GM23338 (cell line): ENCODE measurements at regions not wholly inside any gene's neighbourhood (a gene's known extent, or its start where the extent isn't known, plus 50 kb on each side); places are given as distances from the start of the nearest gene placed in this dataset.
A peak's percentile ranks its signal among the peaks of the same experiment; 100 is the strongest.

Experiments
- ATAC-seq: fragments of 200-7000 bp; cut with Tn5 transposase; 3 replicates; pipeline ENCODE4 v1.9.1; 2020
- DNase-seq: peaks from one replicate; pipeline ENCODE4 v3.0.0-alpha.2; 2015; ENCODE audit warnings: low spot score
- H2AFZ ChIP-seq: fragments of 200-600 bp; sonication (generic); 2 replicates; pipeline ENCODE4 v1.8.0; 2016; ENCODE audit warnings: antibody characterized with exemption, mild to moderate bottlenecking, moderate library complexity
- H3F3A ChIP-seq: fragments of 200-600 bp; sonication (generic); replicated peaks from 2 replicates; pipeline ENCODE4 v1.8.0; 2017; ENCODE audit warnings: antibody characterized with exemption, mixed run types, low read depth
- H3K27ac ChIP-seq: fragments of 200-600 bp; sonication (generic); 2 replicates; pipeline ENCODE4 v1.6.1; 2016; ENCODE audit warnings: low read depth
- H3K27me3 ChIP-seq: fragments of 200-600 bp; sonication (generic); 2 replicates; pipeline ENCODE4 v1.8.0; 2016; ENCODE audit warnings: mild to moderate bottlenecking, mixed run types, moderate library complexity; ENCODE audit not compliant: insufficient read depth
- H3K36me3 ChIP-seq: fragments of 200-600 bp; sonication (generic); 2 replicates; pipeline ENCODE4 v1.8.0; 2016; ENCODE audit warnings: mild to moderate bottlenecking; ENCODE audit not compliant: insufficient read depth
- H3K4me1 ChIP-seq: fragments of 200-600 bp; sonication (generic); 2 replicates; pipeline ENCODE4 v1.8.0; 2016; ENCODE audit warnings: mild to moderate bottlenecking, moderate library complexity; ENCODE audit not compliant: insufficient read depth
- H3K4me2 ChIP-seq: fragments of 200-600 bp; sonication (generic); 2 replicates; pipeline ENCODE4 v1.7.1; 2017; ENCODE audit warnings: mixed run types
- H3K4me3 ChIP-seq: fragments of 200-600 bp; sonication (generic); 2 replicates; pipeline ENCODE4 v1.6.1; 2016; ENCODE audit warnings: mixed run types
- H3K79me2 ChIP-seq: fragments of 200-600 bp; sonication (generic); replicated peaks from 2 replicates; pipeline ENCODE4 v1.8.0; 2017; ENCODE audit warnings: mild to moderate bottlenecking; ENCODE audit not compliant: insufficient read depth
- H3K9me2 ChIP-seq: fragments of 200-600 bp; sonication (generic); 2 replicates; pipeline ENCODE4 v1.8.0; 2017; ENCODE audit not compliant: insufficient read depth
- H4K20me1 ChIP-seq: fragments of 200-600 bp; sonication (generic); replicated peaks from 2 replicates; pipeline ENCODE4 v1.8.0; 2017; ENCODE audit warnings: mild to moderate bottlenecking; ENCODE audit not compliant: insufficient read depth
- H3K27ac Mint-ChIP-seq: 2 replicates; pipeline ENCODE4 v1.8.0; 2020; ENCODE audit warnings: inconsistent platforms, mild to moderate bottlenecking, moderate library complexity, mixed read lengths
- H3K27me3 Mint-ChIP-seq: 3 replicates; pipeline ENCODE4 v1.8.0; 2022; ENCODE audit warnings: low read depth, mild to moderate bottlenecking, moderate library complexity, mixed read lengths, inconsistent platforms; ENCODE audit not compliant: insufficient read depth, poor library complexity
- H3K36me3 Mint-ChIP-seq: 3 replicates; pipeline ENCODE4 v1.8.0; 2021; ENCODE audit warnings: low read depth, mild to moderate bottlenecking, inconsistent platforms, moderate library complexity, mixed read lengths
- H3K4me1 Mint-ChIP-seq: 3 replicates; pipeline ENCODE4 v1.8.0; 2020; ENCODE audit warnings: mild to moderate bottlenecking, inconsistent platforms, mixed read lengths
- H3K4me3 Mint-ChIP-seq: 3 replicates; pipeline ENCODE4 v1.8.0; 2021; ENCODE audit warnings: moderate library complexity, mild to moderate bottlenecking, inconsistent platforms, mixed read lengths
- H3K9me3 Mint-ChIP-seq: 3 replicates; pipeline ENCODE4 v1.8.0; 2020; ENCODE audit warnings: moderate library complexity, mild to moderate bottlenecking, inconsistent platforms, mixed read lengths
- CREB1 ChIP-seq: fragments of 250-450 bp; sonication (Bioruptor Pico); IDR thresholded peaks from 2 replicates; pipeline ENCODE4 v1.5.0; 2020; ENCODE audit warnings: low read depth, mild to moderate bottlenecking, moderate library complexity
- CTCF ChIP-seq, 2 experiments: fragments of 200-600 bp in 1 of 2; sonication (generic) in 1 of 2; conservative IDR thresholded peaks; 2 replicates each; pipeline versions ENCODE4 v1.5.1 to v1.6.1; 2016 to 2017; ENCODE audit warnings: antibody characterized with exemption in 2 of 2, low read depth in 2 of 2, mild to moderate bottlenecking in 2 of 2, moderate library complexity in 1 of 2
- ETS1 ChIP-seq: IDR thresholded peaks from 2 replicates; pipeline ENCODE4 v1.6.1; 2016; ENCODE audit warnings: antibody characterized with exemption
- EZH2 ChIP-seq: fragments of 200-600 bp; sonication (generic); IDR thresholded peaks from one replicate; pipeline ENCODE4 v1.8.0; 2017; ENCODE audit warnings: antibody characterized with exemption, mild to moderate bottlenecking, low read depth; ENCODE audit not compliant: unreplicated experiment
- NANOG ChIP-seq: IDR thresholded peaks from 2 replicates; pipeline ENCODE4 v1.6.1; 2016; ENCODE audit warnings: antibody characterized with exemption, borderline replicate concordance
- POLR2AphosphoS5 ChIP-seq: IDR thresholded peaks from 2 replicates; pipeline ENCODE4 v1.6.1; 2016; ENCODE audit warnings: antibody characterized with exemption, low read depth
- REST ChIP-seq: IDR thresholded peaks from one replicate; pipeline ENCODE4 v1.6.1; 2018; ENCODE audit warnings: antibody characterized with exemption; ENCODE audit not compliant: unreplicated experiment
- STAT1 ChIP-seq: IDR thresholded peaks from one replicate; pipeline ENCODE4 v1.6.1; 2016; ENCODE audit warnings: antibody characterized with exemption; ENCODE audit not compliant: unreplicated experiment
- ZNF114 ChIP-seq: fragments of 250-450 bp; sonication (Bioruptor Pico); IDR thresholded peaks from 2 replicates; pipeline ENCODE4 v1.5.0; 2020; ENCODE audit warnings: mild to moderate bottlenecking, moderate library complexity
- ZNF462 ChIP-seq: fragments of 250-450 bp; sonication (Bioruptor Pico); IDR thresholded peaks from 2 replicates; pipeline ENCODE4 v1.5.0; 2020; ENCODE audit warnings: mild to moderate bottlenecking, moderate library complexity

GRCh38 chr2:167489325-167489724 is 601.0 kb downstream of the XIRP2 start:
- Histone ChIP-seq H3K9me2 (no peaks in the 10 kb centered on the region; the same call in 1 of the 2 replicates), H3K27me3 (no peaks in the 10 kb centered on the region), H3K27ac (no peak overlapping the region), H3K4me1 (peaks cover 10% of the 10 kb centered on the region), H3F3A (no peaks in the 10 kb centered on the region), H3K4me3 (no peak overlapping the region), H3K36me3 (no peaks in the 10 kb centered on the region), H2AFZ (no peak overlapping the region), H3K4me2 (no peak overlapping the region), H4K20me1 (no peaks in the 10 kb centered on the region; the same call in none of the 2 replicates), H3K79me2 (peaks cover 50% of the 10 kb centered on the region)
- no peaks in the 10 kb centered on the region for H3K9me3 Mint-ChIP-seq
- H3K27ac Mint-ChIP-seq = peak overlapping the region; percentile 38
- peaks cover 22% of the 10 kb centered on the region for H3K4me1 Mint-ChIP-seq
- DNase-seq (no peak), ATAC-seq (no peak)
- H3K4me3 Mint-ChIP-seq = no peak overlapping the region
- H3K27me3 Mint-ChIP-seq = no peaks in the 10 kb centered on the region
- TF ChIP-seq STAT1 (no peak), ZNF114 (CRISPR knock-in tag) (no peak), REST (no peak), EZH2 (no peak), ETS1 (no peak), ZNF462 (CRISPR knock-in tag) (no peak), CREB1 (CRISPR knock-in tag) (no peak), POLR2AphosphoS5 (no peak), NANOG (no peak), CTCF (conservative IDR thresholded peaks at IDR 0.05; ENCODE audit: low read depth in 2 of 2) (no peak)
- H3K36me3 Mint-ChIP-seq = peaks cover 12% of the 10 kb centered on the region; the same call in 1 of the 3 replicates
